Suppressor macrophage (primary cell): ENCODE measurements at regions not wholly inside any gene's neighbourhood (a gene's known extent, or its start where the extent isn't known, plus 50 kb on each side); places are given as distances from the start of the nearest gene placed in this dataset.
"Not testable (repeated sequence)": the region's sequence is repeated elsewhere in the genome, so short reads cannot be mapped to it uniquely, and the experiment has no call there.

Experiments
- DNase-seq, 4 experiments: peaks; one replicate each; pipeline ENCODE4 v3.0.0-alpha.2; 2020 to 2022

DNA sequence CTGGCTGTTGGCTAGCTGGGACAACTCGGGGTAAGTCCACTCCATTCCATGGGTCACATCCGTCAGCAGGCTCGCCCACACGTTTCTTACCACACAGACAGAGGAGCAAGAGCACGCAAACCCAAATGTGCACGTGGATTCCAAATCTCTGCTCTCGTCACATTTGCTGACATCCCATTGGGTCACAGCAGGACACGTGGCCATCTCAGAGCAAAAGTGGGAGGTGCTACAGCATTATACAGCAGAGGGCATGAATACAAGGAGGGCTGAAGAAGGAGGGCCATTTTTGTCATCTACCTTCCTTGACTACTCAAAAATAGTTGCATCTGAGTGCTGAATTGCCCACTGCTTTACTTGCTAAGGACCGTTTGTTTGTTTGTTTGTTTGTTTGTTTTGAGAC lies 84.7 kb downstream of the RBBP6 start:
- DNase-seq, result no peak

DNA sequence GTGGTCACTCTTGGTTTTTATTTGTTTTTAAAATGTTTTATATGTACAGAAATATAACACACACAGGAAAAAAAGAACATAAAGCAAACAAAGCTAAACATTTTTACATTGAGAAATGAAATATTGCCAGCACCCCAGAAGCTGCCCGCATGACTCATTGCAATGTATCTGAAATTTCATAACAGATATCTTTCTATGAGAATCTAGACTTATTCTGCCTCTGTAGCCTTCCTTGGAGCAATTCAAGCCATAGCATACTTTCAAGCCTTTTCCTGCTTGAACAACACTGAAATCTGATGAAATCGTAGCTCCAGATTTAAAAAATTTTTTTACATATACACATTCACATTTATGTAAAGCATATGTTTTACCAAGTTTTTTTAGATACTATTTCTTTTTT lies 86.9 kb downstream of the RBBP6 start:
- DNase-seq, result no peak

DNA sequence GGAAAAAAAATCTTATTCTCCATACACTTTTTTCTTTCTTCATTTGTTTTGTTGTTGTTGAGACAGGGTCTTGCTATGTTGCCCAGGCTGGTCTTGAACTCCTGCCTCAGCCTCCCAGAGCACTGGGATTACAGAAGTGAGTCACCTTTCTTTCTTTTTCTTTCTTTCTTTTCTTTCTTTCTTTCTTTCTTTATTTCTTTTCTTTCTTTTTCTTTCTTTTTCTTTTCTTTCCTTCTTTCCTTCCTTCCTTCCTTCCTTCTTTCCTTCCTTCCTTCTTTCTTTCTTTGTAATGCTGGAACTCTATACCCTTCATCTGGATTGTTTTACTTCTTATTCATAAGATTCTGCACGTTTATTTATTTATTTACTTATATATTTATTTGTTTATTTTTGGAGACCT lies 94.5 kb upstream of the TNRC6A start:
- DNase-seq, result no peak

DNA sequence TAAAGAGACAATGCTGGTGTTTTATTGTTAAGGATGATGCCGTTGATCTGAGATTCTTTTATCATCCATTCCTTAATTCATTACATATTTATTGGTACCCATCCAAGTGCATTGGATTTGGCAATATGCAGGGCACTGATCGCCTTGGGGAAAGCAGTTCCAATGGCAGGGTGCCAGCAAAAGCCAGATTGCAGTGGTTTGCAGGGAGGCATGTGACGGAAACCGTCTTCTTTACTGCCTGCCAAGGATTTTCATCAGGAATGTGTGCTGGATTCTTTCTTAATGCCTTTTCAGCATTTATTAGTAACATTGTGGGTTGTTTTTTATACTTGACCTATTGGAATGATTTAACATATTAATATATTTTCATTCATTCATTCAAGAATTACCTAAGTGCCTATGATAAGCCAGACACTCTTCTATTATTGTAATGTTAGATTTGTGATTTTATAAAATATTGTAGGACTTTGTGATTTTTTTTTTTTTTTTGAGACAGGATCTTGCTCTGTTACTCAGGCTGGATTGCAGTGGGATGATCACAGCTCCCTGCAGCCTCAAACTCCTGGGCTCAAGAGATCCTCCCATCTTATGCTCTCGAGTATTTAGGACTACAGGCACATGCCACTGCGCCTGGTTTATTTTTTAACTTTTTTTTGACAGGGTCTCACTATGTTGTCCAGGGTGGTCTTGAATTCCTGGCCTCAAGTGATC lies 93.4 kb upstream of the TNRC6A start:
- peak in 2 of 4 experiments; percentile 3 to 8 for DNase-seq

DNA sequence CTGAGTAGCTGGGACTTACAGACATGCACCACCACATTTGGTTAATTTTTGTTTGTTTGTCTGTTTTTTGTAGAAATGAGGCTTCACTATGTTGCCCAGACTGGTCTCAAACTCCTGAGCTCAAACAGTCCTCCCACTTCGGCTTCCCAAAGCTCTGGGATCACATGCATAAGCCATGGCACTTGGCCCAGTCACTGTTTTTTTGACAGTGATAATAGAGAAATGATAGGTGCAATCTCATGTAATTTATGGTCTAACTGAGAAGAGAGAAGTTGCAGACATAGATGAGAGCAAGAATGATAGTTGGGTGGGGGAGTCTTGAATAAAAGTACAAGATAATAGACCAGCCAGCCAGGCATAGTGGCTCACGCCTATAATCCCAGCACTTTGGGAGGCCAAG lies 89.7 kb upstream of the TNRC6A start:
- DNase-seq, result no peak

DNA sequence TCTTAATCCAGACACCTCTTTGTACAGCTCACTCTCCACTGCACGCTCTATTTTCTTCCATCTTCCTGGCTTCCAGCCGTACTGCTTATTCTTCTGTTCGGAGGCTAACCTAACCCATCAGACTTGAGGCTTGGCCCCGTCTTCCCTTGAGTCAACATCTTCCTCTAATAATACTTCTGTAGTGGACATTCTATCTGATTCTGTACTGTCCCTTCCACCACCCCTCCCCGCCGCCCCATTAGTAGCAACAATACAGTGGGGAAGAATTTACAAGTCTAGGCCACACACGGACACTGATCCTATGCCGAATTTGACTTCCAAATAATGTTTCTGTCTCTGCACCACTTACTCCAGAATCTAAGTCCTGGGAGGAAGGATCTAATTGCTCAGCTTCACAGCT lies 86.0 kb upstream of the TNRC6A start:
- no peak for DNase-seq

DNA sequence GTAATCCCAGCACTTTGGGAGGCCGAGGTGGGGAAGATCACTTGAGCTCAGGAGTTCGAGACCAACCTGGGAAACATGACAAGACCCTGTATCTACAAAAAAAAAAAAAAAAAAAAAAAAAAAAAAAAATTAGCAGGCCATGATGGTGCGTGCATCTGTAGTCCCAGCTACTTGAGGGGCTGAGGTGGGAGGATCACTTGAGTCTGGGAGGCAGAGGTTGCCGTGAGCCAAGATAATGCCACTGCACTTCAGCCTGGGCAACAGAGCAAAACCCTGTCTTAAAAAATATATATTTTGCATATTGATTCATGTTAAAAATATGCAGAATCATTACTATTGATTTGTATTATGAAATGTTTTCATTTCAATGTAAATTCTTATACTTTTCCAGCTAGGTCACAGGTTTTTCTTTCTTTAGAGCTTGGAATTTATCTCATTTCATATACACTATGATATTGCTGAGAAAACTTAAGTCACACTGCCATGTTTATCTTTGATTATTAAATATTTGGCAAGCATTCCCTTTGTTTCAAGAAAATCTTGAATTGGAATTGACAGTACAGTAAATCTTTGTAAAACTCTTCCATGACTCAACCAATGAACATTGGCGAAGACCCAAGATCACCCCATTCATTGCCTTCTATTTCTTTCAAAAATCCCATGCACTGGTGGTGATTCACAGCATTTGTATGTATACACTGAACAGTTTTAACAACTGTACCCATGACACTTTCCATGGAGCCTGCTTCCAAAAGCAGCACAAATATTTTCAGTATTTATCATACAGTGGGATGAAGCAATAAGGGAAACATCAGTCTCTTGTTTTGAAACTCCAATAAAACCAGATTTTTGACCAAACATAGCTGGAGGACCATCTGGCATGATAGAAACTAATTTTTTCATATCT lies 83.5 kb upstream of the TNRC6A start:
- no peak for DNase-seq

DNA sequence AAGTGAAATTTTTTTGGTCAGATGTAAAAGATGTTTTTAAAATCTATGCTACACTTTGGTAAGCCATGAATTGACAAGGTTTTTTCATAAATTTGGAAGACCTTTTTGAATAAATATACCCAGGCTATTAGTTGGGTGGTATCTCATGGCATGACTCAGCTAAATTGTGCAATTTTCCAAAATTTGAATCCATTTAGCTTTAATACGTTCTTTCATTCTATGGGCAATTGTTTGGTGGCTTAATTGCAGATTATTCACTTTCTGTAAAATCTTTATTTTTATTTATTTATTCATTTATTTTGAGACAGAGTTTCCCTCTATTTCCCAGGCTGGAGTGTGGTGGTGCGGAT lies 82.8 kb upstream of the TNRC6A start:
- DNase-seq, result no peak

DNA sequence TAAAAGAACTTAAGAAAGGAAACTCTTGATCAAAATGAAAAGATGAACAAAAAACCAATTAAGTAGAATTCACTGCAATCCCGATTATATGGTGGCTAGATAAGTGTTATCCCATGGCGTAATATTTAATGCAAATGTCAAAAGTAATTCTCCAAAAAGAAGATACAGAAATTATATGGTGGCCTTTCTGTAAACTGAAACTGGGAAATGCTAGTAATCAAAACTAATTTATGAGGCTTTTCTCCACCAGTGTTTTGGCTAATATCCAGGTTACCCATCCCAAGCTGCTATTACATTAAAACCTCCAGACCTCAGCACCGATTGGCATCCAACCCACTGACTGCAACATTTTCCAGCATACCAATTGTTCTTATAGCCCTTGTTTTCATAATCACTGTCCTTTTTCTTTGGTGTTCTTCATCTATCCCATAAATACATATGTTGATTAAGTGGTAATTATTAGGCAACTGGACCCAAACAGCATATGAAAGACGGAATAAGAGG lies 77.2 kb upstream of the TNRC6A start:
- no peak for DNase-seq

DNA sequence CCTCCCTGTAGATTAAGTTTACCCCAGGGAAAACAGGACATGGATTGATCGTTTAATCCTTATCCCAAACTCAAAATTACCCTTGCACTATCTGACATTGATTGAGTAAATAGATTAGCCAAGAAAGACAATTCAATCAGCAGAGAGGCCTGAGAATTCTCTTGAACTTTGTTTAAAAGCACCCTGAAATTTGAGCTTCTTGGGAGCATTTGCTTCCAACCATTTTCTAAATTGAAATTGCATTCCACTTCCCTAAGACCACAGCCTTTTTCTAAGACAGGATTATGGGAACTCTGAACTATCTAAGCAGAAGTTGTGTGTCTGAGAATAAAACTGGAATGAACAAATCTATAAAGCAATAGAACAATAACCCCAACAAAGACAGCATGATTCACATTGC lies 76.6 kb upstream of the TNRC6A start:
- DNase-seq, result no peak

DNA sequence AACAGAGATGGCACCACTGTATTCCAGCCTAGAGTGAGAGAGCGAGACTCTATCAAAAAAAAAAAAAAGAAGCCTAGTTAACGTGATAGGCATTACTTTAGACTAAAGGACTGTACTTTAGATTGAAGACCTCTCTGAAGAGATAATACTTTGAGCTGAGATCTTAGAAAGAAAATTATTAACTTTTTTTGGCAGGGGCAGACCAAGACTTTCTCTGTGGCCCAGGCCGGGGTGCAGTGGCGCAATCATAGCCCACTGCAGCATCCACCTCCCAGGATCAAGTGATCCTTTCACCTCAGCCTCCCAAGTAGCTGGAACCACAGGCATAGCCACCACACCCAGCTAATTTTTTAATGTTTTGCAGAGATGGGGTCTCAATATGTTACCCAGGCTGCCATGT lies 75.7 kb upstream of the TNRC6A start:
- no peak for DNase-seq

DNA sequence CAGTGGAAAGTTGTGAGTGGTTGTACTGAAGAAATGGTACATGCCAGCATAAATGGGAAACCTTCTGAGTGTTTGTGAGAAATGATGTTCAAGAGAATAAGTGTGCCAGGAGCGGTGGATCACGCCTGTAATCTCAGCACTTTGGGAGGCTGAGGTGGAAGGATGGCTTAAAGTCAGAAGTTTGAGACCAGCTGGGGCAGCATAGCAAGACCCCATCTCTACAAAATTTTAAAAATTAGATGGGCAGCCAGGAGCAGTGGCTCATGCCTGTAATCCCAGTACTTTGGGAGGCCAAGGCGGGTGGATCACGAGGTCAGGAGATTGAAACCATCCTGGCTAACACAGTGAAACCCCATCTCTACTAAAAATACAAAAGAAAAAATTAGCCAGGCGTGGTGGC lies 63.5 kb upstream of the TNRC6A start:
- not testable (repeated sequence) for DNase-seq

DNA sequence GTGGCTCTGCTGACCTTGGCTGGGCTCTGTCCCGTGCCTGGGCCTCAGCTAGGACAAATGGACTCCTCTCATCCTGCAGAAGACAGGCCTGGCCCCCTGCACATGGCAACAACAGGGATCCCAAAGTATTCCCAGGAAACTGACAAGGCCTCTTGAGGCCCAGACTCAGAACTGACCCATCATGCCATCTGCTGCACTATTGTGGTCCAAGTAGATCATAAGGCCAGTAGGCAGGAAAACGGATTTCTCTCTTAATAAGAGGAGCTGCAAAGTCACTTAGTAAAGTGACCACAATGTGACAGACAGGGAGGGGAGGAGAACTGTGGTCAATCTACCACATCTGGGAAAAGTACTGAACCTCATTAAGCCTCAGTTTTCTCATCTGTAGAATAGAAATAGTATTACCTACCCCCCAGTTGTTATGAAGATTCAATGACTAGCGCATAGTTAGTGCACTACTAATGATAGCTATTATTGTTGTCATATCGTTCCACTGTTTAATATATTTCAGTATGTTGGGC lies 62.1 kb upstream of the TNRC6A start:
- no peak for DNase-seq

DNA sequence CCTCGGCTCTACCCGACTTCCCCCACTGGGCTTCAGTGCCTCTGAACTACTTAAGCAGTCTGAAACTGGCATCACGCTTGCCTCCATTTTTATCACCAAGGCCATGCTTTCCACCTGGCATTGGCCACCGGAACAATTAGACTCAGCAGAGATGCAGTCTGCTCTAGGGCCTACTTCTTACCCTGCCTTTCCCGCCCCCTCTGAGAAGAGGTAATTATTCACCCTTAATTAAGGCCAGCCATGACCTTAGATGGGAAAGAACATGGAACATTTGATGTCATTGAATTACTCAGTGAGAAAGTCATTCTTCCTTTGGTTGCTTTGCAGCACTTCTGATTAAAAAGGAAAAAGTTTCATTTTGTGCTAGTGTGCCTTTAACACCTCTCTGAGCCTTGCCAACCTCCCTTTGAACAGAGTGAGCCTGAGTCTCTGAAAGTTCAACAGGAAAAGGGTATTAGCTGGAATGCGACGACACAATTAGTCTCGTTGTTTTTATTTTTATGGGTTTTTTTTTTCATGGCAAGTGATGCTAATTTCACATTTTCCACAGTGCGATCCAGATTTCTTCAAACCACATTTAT lies 60.9 kb upstream of the TNRC6A start:
- no peak for DNase-seq

DNA sequence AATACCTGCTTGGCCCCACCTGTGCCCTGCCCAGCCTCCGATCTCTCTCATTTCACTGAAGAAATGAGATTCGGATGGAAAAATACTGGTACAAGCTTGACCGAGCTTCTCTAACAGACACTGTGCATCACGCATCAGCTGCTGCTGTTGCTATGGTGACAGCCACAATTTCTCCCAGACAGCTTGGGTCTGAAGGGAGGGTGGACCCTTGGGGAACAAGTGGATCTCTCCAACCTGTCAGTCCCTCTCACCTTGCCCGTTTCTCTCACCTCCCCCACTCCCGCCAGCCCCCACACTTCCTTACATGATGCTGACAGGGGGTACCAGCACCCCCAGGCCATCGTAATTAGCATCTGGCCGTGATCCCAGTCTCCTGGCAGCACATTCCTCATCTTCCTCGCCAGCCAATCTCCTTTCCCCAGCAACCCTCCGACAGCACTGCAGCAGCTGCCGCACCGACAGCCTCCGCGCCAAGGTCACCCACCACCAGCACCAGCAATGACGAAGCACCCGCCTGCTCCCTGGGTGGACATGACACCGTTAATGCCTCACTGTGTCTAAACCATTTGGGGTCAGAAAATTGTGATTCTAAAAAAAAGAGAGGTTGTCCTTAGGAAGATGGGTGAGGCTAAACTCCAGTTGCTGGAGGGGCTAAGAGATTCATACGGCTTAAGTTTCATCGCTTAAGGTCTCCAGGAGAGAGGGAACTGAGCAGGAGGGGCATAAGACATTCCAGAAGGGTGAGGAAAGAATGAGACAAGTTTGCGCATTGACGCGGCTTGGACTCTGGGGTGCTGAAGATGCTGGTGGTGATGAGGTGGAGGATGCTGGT lies 58.6 kb upstream of the TNRC6A start:
- no peak for DNase-seq

DNA sequence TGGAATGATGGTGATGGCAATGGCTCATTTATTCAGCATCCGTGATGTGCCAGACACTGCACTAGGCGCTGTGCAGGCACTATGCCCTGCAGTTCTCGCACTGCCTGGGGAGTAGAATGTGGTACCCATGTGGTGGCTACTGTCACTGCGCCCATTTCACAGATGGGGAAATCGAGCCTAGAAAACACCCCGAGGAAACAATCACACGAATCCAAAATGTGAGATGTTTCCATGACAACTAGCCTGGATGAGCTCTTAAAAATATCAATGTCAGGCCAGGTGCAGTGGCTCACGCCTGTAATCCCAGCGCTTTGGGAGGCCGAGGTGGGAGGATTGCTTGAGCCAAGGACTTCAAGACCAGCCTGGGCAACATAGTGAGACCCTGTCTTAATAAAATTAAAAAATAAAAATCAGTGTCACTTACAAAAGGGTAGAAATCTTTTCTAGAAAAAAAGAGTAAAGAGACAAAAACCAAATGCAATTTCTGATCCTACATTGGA lies 57.9 kb upstream of the TNRC6A start:
- DNase-seq, result no peak

DNA sequence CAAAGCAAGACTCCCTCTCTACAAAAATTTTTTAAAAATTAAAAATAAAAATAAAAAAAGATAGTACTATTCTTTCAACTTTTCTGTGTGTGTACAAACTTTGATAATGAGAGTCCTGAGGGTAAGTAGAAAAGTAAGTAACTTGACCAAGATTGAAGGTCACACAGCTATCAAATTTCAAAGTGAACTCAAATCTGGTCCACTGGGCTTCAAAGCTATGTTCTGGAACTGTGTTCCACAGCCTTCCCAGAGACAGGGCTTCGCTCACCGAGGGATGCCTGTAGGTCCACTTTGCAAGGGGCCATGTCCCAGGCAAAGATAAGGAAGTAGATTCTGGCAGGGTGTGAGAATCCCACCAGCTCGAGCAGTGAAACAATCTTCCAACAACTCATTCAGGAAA lies 56.3 kb upstream of the TNRC6A start:
- DNase-seq, result no peak

DNA sequence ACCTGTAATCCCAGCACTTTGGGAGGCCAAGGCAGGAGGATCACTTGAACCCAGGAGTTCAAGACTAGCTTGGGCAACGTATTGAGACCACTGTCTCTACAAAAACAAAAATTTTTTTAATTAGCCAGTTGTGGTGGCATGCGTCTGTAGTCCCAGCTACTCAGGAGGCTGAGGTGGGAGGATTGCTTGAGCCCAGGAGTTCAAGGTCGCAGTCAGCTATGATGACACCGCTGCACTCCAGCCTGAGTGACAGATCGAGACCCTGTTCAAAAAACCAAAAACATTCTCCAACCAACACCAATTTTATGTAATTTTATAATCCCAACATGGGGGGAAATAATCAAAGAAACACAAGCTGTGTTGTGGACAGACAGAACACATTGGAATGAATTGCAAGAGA lies 54.6 kb upstream of the TNRC6A start:
- no peak for DNase-seq

DNA sequence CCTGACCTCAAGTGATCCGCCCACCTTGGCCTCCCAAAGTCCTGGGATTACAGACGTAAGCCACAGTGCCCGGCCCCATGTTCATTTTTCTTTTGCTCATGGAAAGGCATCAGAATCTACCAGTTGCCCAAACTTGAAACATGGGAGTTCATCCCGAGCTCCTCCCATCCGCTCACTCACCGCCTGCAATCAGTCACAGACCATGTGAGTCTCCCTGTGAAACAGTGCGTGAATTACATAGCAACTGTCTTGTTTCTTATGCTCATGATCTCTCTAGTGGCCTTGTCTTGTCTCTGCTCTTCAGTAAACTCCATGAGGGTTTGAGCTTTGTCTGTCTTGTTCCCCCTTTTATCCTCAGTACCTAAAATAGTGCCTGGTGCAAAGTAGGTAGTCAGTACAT lies 52.1 kb upstream of the TNRC6A start:
- DNase-seq, result no peak
